Thyroid gland (tissue), 4 donors: ENCODE measurements at regions not wholly inside any gene's neighbourhood (a gene's known extent, or its start where the extent isn't known, plus 50 kb on each side); places are given as distances from the start of the nearest gene placed in this dataset.
"Not testable (repeated sequence)": the region's sequence is repeated elsewhere in the genome, so short reads cannot be mapped to it uniquely, and the experiment has no call there.

Source experiments
- DNase-seq, 2 donors: peaks; one replicate each; pipeline ENCODE4 v3.0.0-alpha.2; 2019
- H3K27ac ChIP-seq, 3 donors: fragments of 200-600 bp; sonication (generic); 1 replicate in 2 of 3; 2 replicates in 1 of 3; pipeline ENCODE4 v1.5.1; 2016 to 2019; ENCODE audit warnings: mild to moderate bottlenecking in 1 of 3, moderate library complexity in 1 of 3
- H3K27me3 ChIP-seq: fragments of 200-600 bp; sonication (generic); one replicate; pipeline ENCODE4 v1.5.1; 2019
- H3K36me3 ChIP-seq, 2 donors: fragments of 200-600 bp; sonication (generic); one replicate each; pipeline ENCODE4 v1.5.1; 2016 to 2019
- H3K4me1 ChIP-seq, 2 donors: fragments of 200-600 bp; sonication (generic); one replicate each; pipeline ENCODE4 v1.5.1; 2017 to 2019
- H3K4me3 ChIP-seq, 3 donors: fragments of 200-600 bp; sonication (generic); replicated peaks in 1 of 3; 1 replicate in 2 of 3; 2 replicates in 1 of 3; pipeline ENCODE4 v1.5.1; 2016; ENCODE audit warnings: mild to moderate bottlenecking in 1 of 3
- H3K9me3 ChIP-seq: fragments of 200-600 bp; sonication (generic); one replicate; pipeline ENCODE4 v1.5.1; 2017
- POLR2A ChIP-seq, 2 donors: fragments of 450-650 bp; IDR thresholded peaks; one replicate each; pipeline ENCODE4 v1.6.1; 2017; ENCODE audit warnings: antibody characterized with exemption in 2 of 2, mild to moderate bottlenecking in 2 of 2, moderate library complexity in 1 of 2
- WGBS, 2 donors: methylation state at CpG; one replicate each; pipeline ENCODE4 v1.1.5; 2017; 5-methylcytosine and 5-hydroxymethylcytosine counted together
- intact Hi-C: fragments of 100-400 bp; cut with DNase I; formaldehyde crosslinking; loops from one replicate; pipeline ENCODE4 v1.15.1; 2023
- TF ChIP-seq, protein P1 (sequence below), 6 experiments: fragments of 200-600 bp in 3 of 6; fragments of 450-650 bp in 3 of 6; sonication (generic) in 3 of 6; IDR thresholded peaks; one replicate each; pipeline ENCODE4 v1.5.1; 2016 to 2019; ENCODE audit warnings: antibody characterized with exemption in 6 of 6, mild to moderate bottlenecking in 2 of 6, inconsistent platforms in 1 of 6, moderate library complexity in 1 of 6

DNA sequence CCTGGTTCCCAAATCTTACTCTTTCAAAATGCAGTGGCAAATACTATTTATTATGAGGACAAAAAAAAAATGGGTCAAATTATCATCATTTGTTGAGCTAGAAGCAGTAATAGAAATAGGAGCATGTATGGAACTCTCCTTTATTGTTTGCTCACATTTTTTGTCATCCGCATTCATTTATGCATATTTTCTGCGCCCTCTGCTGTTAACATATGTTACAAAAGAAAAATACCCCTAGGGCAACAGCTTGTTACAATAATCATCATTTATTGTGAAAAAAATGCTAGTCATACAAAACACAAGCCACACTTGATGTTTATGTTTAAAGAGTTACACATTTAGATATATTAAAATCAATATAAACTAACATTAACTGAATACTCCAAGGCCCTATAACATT lies 328.2 kb downstream of the TUSC1 start:
- intact Hi-C loops, result no loop called here
- H3K27me3 ChIP-seq, result no peaks in the 10 kb centered on the region
- no peak overlapping the region for H3K4me3 ChIP-seq
- WGBS, 2 donors, result 95 to 96% methylated on average over 2 of the region's 2 CpGs
- DNase-seq, result no peak
- H3K27ac ChIP-seq, result no peak overlapping the region
- no peaks in the 10 kb centered on the region for H3K9me3 ChIP-seq
- no peaks in the 10 kb centered on the region for H3K36me3 ChIP-seq
- TF ChIP-seq, protein P1, sequence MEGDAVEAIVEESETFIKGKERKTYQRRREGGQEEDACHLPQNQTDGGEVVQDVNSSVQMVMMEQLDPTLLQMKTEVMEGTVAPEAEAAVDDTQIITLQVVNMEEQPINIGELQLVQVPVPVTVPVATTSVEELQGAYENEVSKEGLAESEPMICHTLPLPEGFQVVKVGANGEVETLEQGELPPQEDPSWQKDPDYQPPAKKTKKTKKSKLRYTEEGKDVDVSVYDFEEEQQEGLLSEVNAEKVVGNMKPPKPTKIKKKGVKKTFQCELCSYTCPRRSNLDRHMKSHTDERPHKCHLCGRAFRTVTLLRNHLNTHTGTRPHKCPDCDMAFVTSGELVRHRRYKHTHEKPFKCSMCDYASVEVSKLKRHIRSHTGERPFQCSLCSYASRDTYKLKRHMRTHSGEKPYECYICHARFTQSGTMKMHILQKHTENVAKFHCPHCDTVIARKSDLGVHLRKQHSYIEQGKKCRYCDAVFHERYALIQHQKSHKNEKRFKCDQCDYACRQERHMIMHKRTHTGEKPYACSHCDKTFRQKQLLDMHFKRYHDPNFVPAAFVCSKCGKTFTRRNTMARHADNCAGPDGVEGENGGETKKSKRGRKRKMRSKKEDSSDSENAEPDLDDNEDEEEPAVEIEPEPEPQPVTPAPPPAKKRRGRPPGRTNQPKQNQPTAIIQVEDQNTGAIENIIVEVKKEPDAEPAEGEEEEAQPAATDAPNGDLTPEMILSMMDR (IDR thresholded peaks at IDR 0.05), result no peak
- H3K4me1 ChIP-seq, result no peaks in the 10 kb centered on the region

DNA sequence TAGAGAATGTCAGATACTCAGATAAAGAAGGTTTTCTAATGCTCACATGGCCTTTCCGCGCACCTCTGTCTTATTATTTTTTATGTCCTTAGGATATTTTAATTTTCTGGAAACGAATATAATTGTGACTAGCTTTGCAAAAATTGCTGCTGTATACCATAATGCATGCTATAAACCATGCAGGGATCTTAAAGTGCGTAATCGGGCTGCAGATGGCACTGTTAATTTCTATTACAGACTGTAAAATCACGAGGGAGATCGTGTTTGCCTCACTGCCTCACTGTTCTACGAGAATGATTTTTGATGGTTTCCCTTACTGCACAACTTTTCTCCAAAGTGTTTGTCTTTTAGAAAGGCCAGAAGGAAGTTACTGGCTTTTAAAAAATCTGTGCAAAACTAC lies 356.1 kb downstream of the TUSC1 start:
- WGBS, 2 donors, result 77 to 82% methylated on average over 8 of the region's 8 CpGs
- Histone ChIP-seq H3K27me3 (no peaks in the 10 kb centered on the region), H3K4me3 (no peak overlapping the region), H3K4me1 (no peaks in the 10 kb centered on the region), H3K36me3 (no peaks in the 10 kb centered on the region), H3K9me3 (no peaks in the 10 kb centered on the region), H3K27ac (no peak overlapping the region)
- intact Hi-C loops, result no loop called here
- no peak for TF ChIP-seq POLR2A (IDR thresholded peaks at IDR 0.05)
- TF ChIP-seq, protein P1 (IDR thresholded peaks at IDR 0.05), result no peak
- no peak for DNase-seq

DNA sequence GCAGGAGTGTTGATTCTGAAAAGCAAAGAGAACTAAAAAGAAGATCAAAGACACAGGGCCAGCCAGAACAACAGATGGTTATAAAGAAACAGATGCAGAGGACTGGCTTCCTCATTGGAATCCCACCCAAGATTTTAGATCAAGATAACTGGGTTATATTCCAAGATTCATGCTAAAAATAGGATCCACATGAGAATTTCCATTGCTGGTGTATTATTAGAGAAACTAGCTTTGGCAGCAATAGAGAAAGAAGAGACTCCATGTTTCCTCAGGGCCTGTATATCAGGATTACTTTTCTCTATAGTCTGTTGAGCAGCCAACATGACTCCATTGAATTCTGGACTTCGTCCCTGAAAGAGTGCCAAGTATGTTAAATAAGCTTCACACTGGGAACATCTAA lies 367.3 kb downstream of the TUSC1 start:
- Histone ChIP-seq H3K9me3 (no peaks in the 10 kb centered on the region), H3K4me1 (no peaks in the 10 kb centered on the region), H3K36me3 (no peaks in the 10 kb centered on the region), H3K27me3 (no peaks in the 10 kb centered on the region), H3K4me3 (no peak overlapping the region), H3K27ac (no peak overlapping the region)
- intact Hi-C loops, result no loop called here
- TF ChIP-seq POLR2A (IDR thresholded peaks at IDR 0.05), result no peak
- TF ChIP-seq, protein P1 (IDR thresholded peaks at IDR 0.05), result no peak
- 45 to 50% methylated on average over 1 of the region's 1 CpG for WGBS, 2 donors
- no peak for DNase-seq

DNA sequence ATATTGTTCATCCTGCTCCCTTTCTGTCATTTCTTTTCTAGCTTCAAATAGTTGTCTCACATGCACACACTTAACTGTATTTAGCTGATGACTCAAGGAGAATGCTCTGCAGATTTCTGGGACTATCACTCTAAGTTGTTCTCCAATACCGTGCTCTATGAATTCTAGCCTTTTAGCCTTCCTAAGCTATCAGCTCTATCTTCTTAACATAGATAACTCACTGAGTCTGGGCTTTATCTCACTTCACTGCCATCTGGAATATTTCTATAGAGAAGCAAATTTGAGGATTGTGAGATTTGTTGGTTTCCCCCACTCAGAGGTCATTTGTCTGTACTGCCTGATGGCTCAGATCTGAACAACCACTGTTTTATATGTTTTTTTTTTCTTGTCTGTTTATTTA lies 369.7 kb downstream of the TUSC1 start:
- intact Hi-C loops, result no loop called here
- WGBS, 2 donors, result 80 to 82% methylated on average over 1 of the region's 1 CpG
- Histone ChIP-seq H3K27me3 (no peaks in the 10 kb centered on the region), H3K36me3 (no peaks in the 10 kb centered on the region), H3K27ac (no peak overlapping the region), H3K4me3 (no peak overlapping the region), H3K4me1 (no peaks in the 10 kb centered on the region), H3K9me3 (no peaks in the 10 kb centered on the region)
- no peak for TF ChIP-seq POLR2A (IDR thresholded peaks at IDR 0.05)
- TF ChIP-seq, protein P1 (IDR thresholded peaks at IDR 0.05), result no peak
- DNase-seq, result no peak

DNA sequence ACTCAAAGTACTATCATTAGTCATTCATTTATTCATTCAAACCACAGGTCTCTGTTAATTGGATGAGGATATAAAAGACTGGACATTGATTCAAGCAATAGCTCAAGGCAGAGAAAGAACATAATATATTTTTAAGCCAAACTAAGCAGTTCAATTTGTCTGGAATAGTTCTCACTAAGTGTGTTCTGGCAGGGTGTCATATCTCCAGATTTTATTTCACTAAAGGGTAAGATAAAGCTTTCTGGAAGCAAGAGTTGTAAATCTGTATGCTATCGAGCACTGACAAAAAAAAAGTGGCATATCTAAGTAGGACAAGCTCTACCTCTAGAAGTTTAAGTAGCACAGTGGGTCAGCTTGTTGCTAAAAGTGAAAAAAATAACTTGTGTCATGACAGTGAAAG lies 375.6 kb downstream of the TUSC1 start:
- no peak overlapping the region for H3K27ac ChIP-seq
- TF ChIP-seq POLR2A (IDR thresholded peaks at IDR 0.05), result no peak
- TF ChIP-seq, protein P1 (IDR thresholded peaks at IDR 0.05), result no peak
- H3K4me1 ChIP-seq, result no peaks in the 10 kb centered on the region
- no peaks in the 10 kb centered on the region for H3K9me3 ChIP-seq
- no peaks in the 10 kb centered on the region for H3K27me3 ChIP-seq
- H3K4me3 ChIP-seq, result no peak overlapping the region
- DNase-seq, result no peak
- intact Hi-C loops, result no loop called here
- no peaks in the 10 kb centered on the region for H3K36me3 ChIP-seq
- WGBS, 2 donors, result 48 to 73% methylated on average over 1 of the region's 1 CpG

DNA sequence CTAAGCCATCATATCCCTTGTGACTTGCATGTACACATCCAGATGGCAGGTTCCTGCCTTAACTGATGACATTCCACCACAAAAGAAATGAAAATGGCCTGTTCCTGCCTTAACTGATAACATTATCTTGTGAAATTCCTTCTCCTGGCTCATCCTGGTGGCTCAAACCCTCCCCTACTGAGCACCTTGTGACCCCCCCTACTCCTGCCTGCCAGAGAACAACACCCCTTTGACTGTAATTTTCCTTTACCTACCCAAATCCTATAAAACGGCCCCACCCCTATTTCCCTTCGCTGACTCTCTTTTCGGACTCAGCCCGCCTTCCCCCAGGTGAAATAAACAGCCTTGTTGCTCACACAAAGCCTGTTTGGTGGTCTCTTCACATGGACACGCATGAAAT lies 390.0 kb downstream of the TUSC1 start:
- WGBS, 2 donors, result 92 to 95% methylated on average over 5 of the region's 5 CpGs
- H3K4me3 ChIP-seq, H3K4me1 ChIP-seq, H3K36me3 ChIP-seq, H3K27ac ChIP-seq, H3K9me3 ChIP-seq, intact Hi-C loops, DNase-seq, H3K27me3 ChIP-seq: not testable (repeated sequence)
